ENCODE measurements at regions not wholly inside any gene's neighbourhood (a gene's known extent, or its start where the extent isn't known, plus 50 kb on each side); places are given as distances from the start of the nearest gene placed in this dataset.

GRCh38 chr6:19311786-19312185 is 525.4 kb upstream of the ID4 start:
- H3K4me3 ChIP-seq: no peak overlapping the region
- H3K4me1 ChIP-seq (ENCODE audit: control insufficient read depth, insufficient read depth, low read length): no peaks in the 10 kb centered on the region
- FAIRE-seq: no peak
- H3K27ac ChIP-seq (ENCODE audit: control insufficient read depth, insufficient read depth): no peak overlapping the region
- ATAC-seq: no peak
- SMC1A ChIA-PET (ENCODE audit: uncharacterized antibody, unreplicated experiment): interaction anchor here (1.7 kb wide), 1 partner anchor 12 kb away, joined by 6 read pairs; no protein-coding TSS in a partner anchor
- H3K9me3 ChIP-seq (replicated peaks; ENCODE audit: control insufficient read depth, insufficient read depth, low read length): no peaks in the 10 kb centered on the region; the same call in 2 of the 3 replicates
- no peaks in the 10 kb centered on the region for H3K36me3 ChIP-seq (ENCODE audit: control insufficient read depth in 2 of 2, insufficient read depth in 2 of 2, low read length in 1 of 2)
- H2AFZ ChIP-seq (ENCODE audit: control insufficient read depth, low read depth, low read length): no peak overlapping the region
- no TSS peak for BruUV-seq (replicated peaks)
- no peak for DNase-seq (ENCODE audit: low read depth, low spot score)
- no peaks in the 10 kb centered on the region for H4K20me1 ChIP-seq (ENCODE audit: control insufficient read depth, insufficient read depth)
- in situ Hi-C loops (cut with MboI) (no loop called here), intact Hi-C loops (cut with micrococcal nuclease; ENCODE audit: unreplicated experiment) (no loop called here)
- RAD21 ChIA-PET (ENCODE audit: unreplicated experiment): no interaction called here
- 3% methylated on average over 3 of the region's 3 CpGs for WGBS (ENCODE audit: insufficient coverage, insufficient replicate concordance, low lambda C conversion rate, missing lambda C conversion rate)
- CTCF ChIA-PET: no interaction called here
- POLR2A ChIA-PET: no interaction called here
- H3K27me3 ChIP-seq (replicated peaks in 1 of 2; ENCODE audit: control insufficient read depth in 2 of 2, insufficient read depth in 2 of 2, low read length in 1 of 2): no peaks in the 10 kb centered on the region
- no peaks in the 10 kb centered on the region for H3K79me2 ChIP-seq (ENCODE audit: control insufficient read depth, insufficient read depth, low read length)
- no peak overlapping the region for H3K9ac ChIP-seq (ENCODE audit: control insufficient read depth, insufficient read depth, low read length)
- H3K4me2 ChIP-seq (ENCODE audit: control insufficient read depth, insufficient read depth): no peak overlapping the region
- TF ChIP-seq PAX8 (IDR thresholded peaks at IDR 0.05) (no peak), NR2C2 (IDR thresholded peaks at IDR 0.05; ENCODE audit: borderline replicate concordance, control insufficient read depth, insufficient read length, low read depth) (no peak), EP300 (IDR thresholded peaks at IDR 0.05; ENCODE audit: borderline replicate concordance in 1 of 2, control insufficient read depth in 1 of 2, low read depth in 2 of 2, low read length in 2 of 2) (no peak), SMAD5 (IDR thresholded peaks at IDR 0.05; ENCODE audit: low read depth) (no peak), SKIL (IDR thresholded peaks at IDR 0.05; ENCODE audit: low read depth, poor library complexity, severe bottlenecking) (no peak), ZNF274 (IDR thresholded peaks at IDR 0.05; ENCODE audit: insufficient read depth, insufficient read length) (no peak), BCL11A (IDR thresholded peaks at IDR 0.05; ENCODE audit: low read depth, low read length) (no peak), ZBED1 (IDR thresholded peaks at IDR 0.05; ENCODE audit: borderline replicate concordance) (no peak), RB1 (IDR thresholded peaks at IDR 0.05; ENCODE audit: borderline replicate concordance) (no peak), ATF3 (IDR thresholded peaks at IDR 0.05; ENCODE audit: borderline replicate concordance, extremely low read depth, low read depth, low read length) (no peak), TCF3 (IDR thresholded peaks at IDR 0.05; ENCODE audit: borderline replicate concordance, insufficient read depth, low read depth, low read length) (no peak), PRDM15 (CRISPR knock-in tag; IDR thresholded peaks at IDR 0.05) (no peak), EGR1 (IDR thresholded peaks at IDR 0.05; ENCODE audit: borderline replicate concordance in 1 of 2, low read depth in 2 of 2, low read length in 2 of 2) (no peak), WRNIP1 (IDR thresholded peaks at IDR 0.05; ENCODE audit: borderline replicate concordance, low read depth, low read length) (no peak), SRF (IDR thresholded peaks at IDR 0.05; ENCODE audit: low read depth in 2 of 2, low read length in 2 of 2) (no peak)

Data from GM12878 (cell line).